CD14-positive monocyte (primary cell): ENCODE measurements at regions not wholly inside any gene's neighbourhood (a gene's known extent, or its start where the extent isn't known, plus 50 kb on each side); places are given as distances from the start of the nearest gene placed in this dataset.

ENCODE experiments used
- DNase-seq, 3 donors: peaks; one replicate each; pipeline ENCODE4 v3.0.0-alpha.2; 2011 to 2022
- H2AFZ ChIP-seq: 2 replicates; pipeline ENCODE4 v1.6.0; 2012; ENCODE audit warnings: mild to moderate bottlenecking, low read depth, low read length, inconsistent platforms; ENCODE audit not compliant: insufficient read depth, poor library complexity, severe bottlenecking
- H3K27ac ChIP-seq, 2 donors: 1 replicate in 1 of 2; 2 replicates in 1 of 2; pipeline ENCODE4 v1.5.1; 2012 to 2013; ENCODE audit warnings: low read length in 2 of 2, control low read depth in 1 of 2, inconsistent platforms in 1 of 2, low read depth in 1 of 2, mild to moderate bottlenecking in 1 of 2
- H3K27me3 ChIP-seq, 2 donors: one replicate each; pipeline versions ENCODE4 v1.6.0 to v1.6.1; 2011 to 2013; ENCODE audit warnings: low read length in 2 of 2; ENCODE audit not compliant: control insufficient read depth in 2 of 2, insufficient read depth in 2 of 2
- H3K36me3 ChIP-seq, 2 donors: replicated peaks in 1 of 2; 1 replicate in 1 of 2; 2 replicates in 1 of 2; pipeline versions ENCODE4 v1.5.1 to v1.6.1; 2012 to 2013; ENCODE audit warnings: low read length in 2 of 2, control low read depth in 1 of 2, inconsistent platforms in 1 of 2, mild to moderate bottlenecking in 1 of 2; ENCODE audit not compliant: insufficient read depth in 2 of 2, control insufficient read depth in 1 of 2
- H3K4me1 ChIP-seq, 2 donors: 1 replicate in 1 of 2; 2 replicates in 1 of 2; pipeline versions ENCODE4 v1.5.1 to v1.6.1; 2012 to 2013; ENCODE audit warnings: low read length in 2 of 2, control low read depth in 1 of 2, inconsistent platforms in 1 of 2, mild to moderate bottlenecking in 1 of 2, moderate library complexity in 1 of 2; ENCODE audit not compliant: insufficient read depth in 2 of 2, control insufficient read depth in 1 of 2
- H3K4me2 ChIP-seq: replicated peaks from 2 replicates; pipeline ENCODE3; 2012; ENCODE audit warnings: low read length, moderate library complexity, mild to moderate bottlenecking; ENCODE audit not compliant: poor library complexity, severe bottlenecking; ENCODE audit errors: extremely low read depth
- H3K4me3 ChIP-seq, 3 experiments: fragments of 200-600 bp in 1 of 3; sonication (generic) in 1 of 3; replicated peaks in 1 of 3; 1 replicate in 2 of 3; 2 replicates in 1 of 3; pipeline ENCODE4 v1.5.1; 2011 to 2013; ENCODE audit warnings: low read length in 3 of 3, mild to moderate bottlenecking in 3 of 3, control low read depth in 2 of 3, low read depth in 2 of 3, inconsistent platforms in 1 of 3, moderate library complexity in 1 of 3
- H3K79me2 ChIP-seq: 2 replicates; pipeline ENCODE4 v1.6.0; 2012; ENCODE audit warnings: mild to moderate bottlenecking, control low read depth, inconsistent platforms, low read length, moderate library complexity; ENCODE audit not compliant: insufficient read depth
- H3K9ac ChIP-seq: 2 replicates; pipeline ENCODE4 v1.6.0; 2017; ENCODE audit warnings: low read length, mild to moderate bottlenecking; ENCODE audit not compliant: insufficient read depth, poor library complexity, severe bottlenecking
- H3K9me3 ChIP-seq, 2 donors: replicated peaks in 1 of 2; 1 replicate in 1 of 2; 2 replicates in 1 of 2; pipeline versions ENCODE4 v1.5.1 to v1.6.1; 2012 to 2013; ENCODE audit warnings: low read length in 2 of 2, control low read depth in 1 of 2; ENCODE audit not compliant: control insufficient read depth in 1 of 2, insufficient read depth in 1 of 2
- H4K20me1 ChIP-seq: 2 replicates; pipeline ENCODE4 v1.6.0; 2012; ENCODE audit warnings: mild to moderate bottlenecking, low read length, control low read depth, moderate library complexity; ENCODE audit not compliant: insufficient read depth
- H3K27ac Mint-ChIP-seq, 7 donors: one replicate each; pipeline ENCODE4 v1.8.0; 2020; ENCODE audit warnings: mild to moderate bottlenecking in 7 of 7, mixed read lengths in 7 of 7, moderate library complexity in 6 of 7, inconsistent platforms in 2 of 7
- H3K27me3 Mint-ChIP-seq, 3 donors: one replicate each; pipeline ENCODE4 v1.8.0; 2021 to 2022; ENCODE audit warnings: low read depth in 3 of 3, mild to moderate bottlenecking in 3 of 3, mixed read lengths in 3 of 3, moderate library complexity in 3 of 3, inconsistent platforms in 1 of 3
- H3K36me3 Mint-ChIP-seq, 2 donors: one replicate each; pipeline ENCODE4 v1.8.0; 2020; ENCODE audit warnings: mixed read lengths in 2 of 2, inconsistent platforms in 1 of 2, mild to moderate bottlenecking in 1 of 2
- H3K4me1 Mint-ChIP-seq: one replicate; pipeline ENCODE4 v1.8.0; 2020; ENCODE audit warnings: mild to moderate bottlenecking, mixed read lengths
- H3K4me3 Mint-ChIP-seq, 2 donors: one replicate each; pipeline ENCODE4 v1.8.0; 2020; ENCODE audit warnings: mild to moderate bottlenecking in 2 of 2, mixed read lengths in 2 of 2, moderate library complexity in 1 of 2
- H3K9me3 Mint-ChIP-seq, 7 donors: one replicate each; pipeline ENCODE4 v1.8.0; 2020 to 2022; ENCODE audit warnings: mixed read lengths in 7 of 7, mild to moderate bottlenecking in 6 of 7, moderate library complexity in 6 of 7, inconsistent platforms in 2 of 7
- WGBS: methylation state at CpG from one replicate; pipeline ENCODE4 v1.1.5; 2013; ENCODE audit warnings: missing lambda C conversion rate; ENCODE audit not compliant: insufficient coverage; 5-methylcytosine and 5-hydroxymethylcytosine counted together
- intact Hi-C, 2 donors: fragments of 100-400 bp; cut with micrococcal nuclease; formaldehyde crosslinking; loops; one replicate each; pipeline versions ENCODE4 v1.15.0 to v1.15.1; 2023
- TF ChIP-seq, protein P1 (sequence below): fragments of 200-600 bp; IDR thresholded peaks from one replicate; pipeline ENCODE4 v1.8.0; 2022; ENCODE audit warnings: antibody characterized with exemption, mild to moderate bottlenecking

DNA sequence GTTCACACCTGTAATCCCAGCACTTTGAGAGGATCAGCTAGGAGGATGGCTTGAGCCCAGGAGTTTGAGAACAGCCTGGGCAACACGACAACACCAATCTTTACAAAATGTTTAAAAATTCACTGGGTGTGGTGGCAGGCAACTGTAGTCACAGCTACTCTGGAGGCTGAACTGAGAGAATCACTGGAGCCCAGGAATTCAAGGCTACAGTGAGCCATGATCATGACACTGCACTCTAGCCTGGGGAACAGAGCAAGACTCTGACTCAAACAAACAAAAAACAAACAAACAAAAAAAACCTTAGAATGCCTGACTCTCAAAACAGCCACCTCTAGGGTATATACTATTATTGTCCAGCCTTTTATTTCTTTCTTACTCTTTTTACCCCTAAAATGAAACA lies 56.5 kb upstream of the PAPSS2 start:
- Mint-ChIP-seq H3K4me1 (peaks cover 5% of the 10 kb centered on the region), H3K27ac (no peak overlapping the region), H3K36me3 (no peaks in the 10 kb centered on the region), H3K9me3 (peaks cover 0 to 2% (median 0%) of the 10 kb centered on the region in 7 donors), H3K4me3 (no peak overlapping the region), H3K27me3 (peaks cover 0 to 1% (median under 1%) of the 10 kb centered on the region in 3 donors)
- Histone ChIP-seq H2AFZ (no peak overlapping the region), H3K36me3 (no peaks in the 10 kb centered on the region), H3K27ac (no peak overlapping the region), H3K9me3 (no peaks in the 10 kb centered on the region), H3K9ac (no peak overlapping the region), H3K27me3 (no peaks in the 10 kb centered on the region), H4K20me1 (no peaks in the 10 kb centered on the region), H3K79me2 (no peaks in the 10 kb centered on the region), H3K4me1 (no peaks in the 10 kb centered on the region), H3K4me3 (no peak overlapping the region), H3K4me2 (no peak overlapping the region)
- TF ChIP-seq, protein P1, sequence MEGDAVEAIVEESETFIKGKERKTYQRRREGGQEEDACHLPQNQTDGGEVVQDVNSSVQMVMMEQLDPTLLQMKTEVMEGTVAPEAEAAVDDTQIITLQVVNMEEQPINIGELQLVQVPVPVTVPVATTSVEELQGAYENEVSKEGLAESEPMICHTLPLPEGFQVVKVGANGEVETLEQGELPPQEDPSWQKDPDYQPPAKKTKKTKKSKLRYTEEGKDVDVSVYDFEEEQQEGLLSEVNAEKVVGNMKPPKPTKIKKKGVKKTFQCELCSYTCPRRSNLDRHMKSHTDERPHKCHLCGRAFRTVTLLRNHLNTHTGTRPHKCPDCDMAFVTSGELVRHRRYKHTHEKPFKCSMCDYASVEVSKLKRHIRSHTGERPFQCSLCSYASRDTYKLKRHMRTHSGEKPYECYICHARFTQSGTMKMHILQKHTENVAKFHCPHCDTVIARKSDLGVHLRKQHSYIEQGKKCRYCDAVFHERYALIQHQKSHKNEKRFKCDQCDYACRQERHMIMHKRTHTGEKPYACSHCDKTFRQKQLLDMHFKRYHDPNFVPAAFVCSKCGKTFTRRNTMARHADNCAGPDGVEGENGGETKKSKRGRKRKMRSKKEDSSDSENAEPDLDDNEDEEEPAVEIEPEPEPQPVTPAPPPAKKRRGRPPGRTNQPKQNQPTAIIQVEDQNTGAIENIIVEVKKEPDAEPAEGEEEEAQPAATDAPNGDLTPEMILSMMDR = no peak
- no peak for DNase-seq
- intact Hi-C loops = no loop called here
- WGBS = 100% methylated on average over 1 of the region's 1 CpG

DNA sequence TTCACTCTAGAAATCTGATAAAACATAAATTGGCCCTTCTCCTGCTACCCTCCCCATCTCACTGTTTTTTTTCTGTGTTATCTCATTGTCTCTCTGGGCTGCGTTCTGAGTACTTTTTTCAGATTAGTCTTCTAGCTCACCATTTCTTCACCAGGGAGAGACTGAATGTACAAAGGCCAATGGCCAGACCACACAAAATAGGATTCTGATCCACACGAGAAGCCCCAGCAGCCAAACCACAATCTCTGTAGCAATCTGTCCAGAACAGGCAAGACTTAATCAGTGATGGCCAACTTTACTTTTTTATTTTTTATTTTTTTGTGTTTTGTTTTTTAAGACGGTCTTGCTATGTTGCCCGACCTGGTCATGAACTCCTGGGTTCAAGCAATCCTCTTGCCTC lies 55.9 kb upstream of the PAPSS2 start:
- Histone ChIP-seq H3K79me2 (no peaks in the 10 kb centered on the region), H3K36me3 (no peaks in the 10 kb centered on the region), H4K20me1 (no peaks in the 10 kb centered on the region), H3K27ac (no peak overlapping the region), H3K4me3 (no peak overlapping the region), H3K9me3 (no peaks in the 10 kb centered on the region), H3K9ac (no peak overlapping the region), H3K27me3 (no peaks in the 10 kb centered on the region), H3K4me1 (no peaks in the 10 kb centered on the region), H2AFZ (no peak overlapping the region), H3K4me2 (no peak overlapping the region)
- H3K9me3 Mint-ChIP-seq = peaks cover 0 to 2% (median 0%) of the 10 kb centered on the region in 7 donors
- intact Hi-C loops = no loop called here
- TF ChIP-seq, protein P1 = no peak
- H3K4me1 Mint-ChIP-seq = peaks cover 5% of the 10 kb centered on the region
- no peak for DNase-seq
- H3K36me3 Mint-ChIP-seq = no peaks in the 10 kb centered on the region
- H3K27ac Mint-ChIP-seq = no peak overlapping the region
- peaks cover 0 to 2% (median 1%) of the 10 kb centered on the region in 3 donors for H3K27me3 Mint-ChIP-seq
- whole genome bisulfite sequencing = 67% methylated on average over 1 of the region's 4 CpGs
- H3K4me3 Mint-ChIP-seq = no peak overlapping the region
